Cardiac muscle cell (in vitro differentiated cells and primary cell): ENCODE measurements at regions not wholly inside any gene's neighbourhood (a gene's known extent, or its start where the extent isn't known, plus 50 kb on each side); places are given as distances from the start of the nearest gene placed in this dataset.

Source experiments
- DNase-seq, 2 donors: peaks; one replicate each; pipeline versions ENCODE4 v3.0.0 to v3.0.0-alpha.2; 2010 to 2017; ENCODE audit warnings: low read depth in 1 of 2, low spot score in 1 of 2
- H3K27ac ChIP-seq: fragments of 200-600 bp; sonication (generic); 2 replicates; pipeline ENCODE4 v1.5.1; 2016
- H3K27me3 ChIP-seq: fragments of 200-600 bp; sonication (generic); 2 replicates; pipeline ENCODE4 v1.6.0; 2016; ENCODE audit warnings: control low read depth
- H3K36me3 ChIP-seq: fragments of 200-600 bp; sonication (generic); 2 replicates; pipeline ENCODE4 v1.5.1; 2016; ENCODE audit warnings: control low read depth
- H3K4me1 ChIP-seq: fragments of 200-600 bp; sonication (generic); 2 replicates; pipeline ENCODE4 v1.8.1; 2017; ENCODE audit warnings: low read depth, mild to moderate bottlenecking, mixed run types
- H3K4me3 ChIP-seq: fragments of 200-600 bp; sonication (generic); 2 replicates; pipeline ENCODE4 v1.5.1; 2016; ENCODE audit warnings: mild to moderate bottlenecking
- H3K9me3 ChIP-seq: fragments of 200-600 bp; sonication (generic); 2 replicates; pipeline ENCODE4 v1.5.1; 2017; ENCODE audit warnings: low read depth, mild to moderate bottlenecking, control low read depth
- TF ChIP-seq, protein P1 (sequence below): IDR thresholded peaks from 2 replicates; pipeline ENCODE4 v1.5.1; 2012; ENCODE audit warnings: low read depth, mild to moderate bottlenecking, low read length

DNA sequence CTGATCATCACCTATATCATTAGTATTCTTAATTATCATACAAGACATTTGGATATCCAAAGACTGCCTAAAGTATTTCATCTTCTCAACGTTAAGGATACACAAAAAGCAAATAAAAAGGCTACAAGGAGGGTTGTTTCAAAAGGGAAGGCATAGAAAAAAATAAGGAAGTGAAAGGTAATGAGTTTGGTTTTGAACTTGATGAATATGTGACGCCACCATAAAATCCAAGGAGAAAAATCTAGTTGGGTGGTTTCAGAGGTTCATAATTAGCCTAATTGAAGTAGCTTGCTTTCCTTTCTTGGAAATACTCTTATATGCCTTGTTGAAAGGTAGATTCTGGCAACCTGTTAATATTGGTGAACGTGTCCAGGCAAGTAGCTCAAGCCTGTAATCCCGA, 96.1 kb upstream of the SGCD start:
- H3K4me1 ChIP-seq = no peaks in the 10 kb centered on the region
- no peak overlapping the region for H3K4me3 ChIP-seq
- DNase-seq = no peak

DNA sequence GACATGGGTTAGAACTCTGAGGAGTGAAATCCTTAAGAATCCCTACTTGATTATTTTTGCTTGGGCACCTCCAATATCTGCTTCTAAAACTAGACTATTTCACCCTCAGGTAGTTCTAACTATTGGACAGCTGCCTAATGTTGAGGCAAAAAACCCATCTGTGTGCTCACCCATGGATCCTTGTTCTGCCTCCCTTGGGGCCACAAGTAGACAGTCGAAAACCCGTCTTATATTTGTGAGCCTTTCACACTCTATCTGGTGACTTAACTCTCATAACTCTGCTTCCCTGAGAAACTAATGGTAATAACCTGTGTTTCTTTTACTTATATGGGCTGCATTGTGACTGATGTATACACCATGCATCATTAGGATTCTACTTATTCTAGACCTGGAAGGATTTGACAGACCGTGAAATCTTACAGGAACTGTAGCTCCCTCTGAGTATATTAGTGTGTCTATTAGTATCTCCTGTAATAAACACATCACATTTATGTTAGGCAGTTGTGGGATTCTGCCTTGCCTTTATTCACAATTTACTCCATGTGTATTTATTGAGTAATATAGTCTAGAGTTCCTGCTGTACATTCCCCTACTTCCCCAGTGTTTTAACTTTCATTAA, 94.6 kb upstream of the SGCD start:
- Histone ChIP-seq H3K4me1 (no peaks in the 10 kb centered on the region), H3K27me3 (no peaks in the 10 kb centered on the region), H3K4me3 (no peak overlapping the region), H3K9me3 (no peaks in the 10 kb centered on the region), H3K27ac (no peak overlapping the region), H3K36me3 (no peaks in the 10 kb centered on the region)
- TF ChIP-seq, protein P1, sequence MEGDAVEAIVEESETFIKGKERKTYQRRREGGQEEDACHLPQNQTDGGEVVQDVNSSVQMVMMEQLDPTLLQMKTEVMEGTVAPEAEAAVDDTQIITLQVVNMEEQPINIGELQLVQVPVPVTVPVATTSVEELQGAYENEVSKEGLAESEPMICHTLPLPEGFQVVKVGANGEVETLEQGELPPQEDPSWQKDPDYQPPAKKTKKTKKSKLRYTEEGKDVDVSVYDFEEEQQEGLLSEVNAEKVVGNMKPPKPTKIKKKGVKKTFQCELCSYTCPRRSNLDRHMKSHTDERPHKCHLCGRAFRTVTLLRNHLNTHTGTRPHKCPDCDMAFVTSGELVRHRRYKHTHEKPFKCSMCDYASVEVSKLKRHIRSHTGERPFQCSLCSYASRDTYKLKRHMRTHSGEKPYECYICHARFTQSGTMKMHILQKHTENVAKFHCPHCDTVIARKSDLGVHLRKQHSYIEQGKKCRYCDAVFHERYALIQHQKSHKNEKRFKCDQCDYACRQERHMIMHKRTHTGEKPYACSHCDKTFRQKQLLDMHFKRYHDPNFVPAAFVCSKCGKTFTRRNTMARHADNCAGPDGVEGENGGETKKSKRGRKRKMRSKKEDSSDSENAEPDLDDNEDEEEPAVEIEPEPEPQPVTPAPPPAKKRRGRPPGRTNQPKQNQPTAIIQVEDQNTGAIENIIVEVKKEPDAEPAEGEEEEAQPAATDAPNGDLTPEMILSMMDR = no peak
- no peak for DNase-seq

More for the DNA sequence above, 96.1 kb upstream of the SGCD start:
- TF ChIP-seq, protein P1 = no peak
- Histone ChIP-seq H3K36me3 (no peaks in the 10 kb centered on the region), H3K27ac (no peak overlapping the region), H3K27me3 (no peaks in the 10 kb centered on the region), H3K9me3 (no peaks in the 10 kb centered on the region)

DNA sequence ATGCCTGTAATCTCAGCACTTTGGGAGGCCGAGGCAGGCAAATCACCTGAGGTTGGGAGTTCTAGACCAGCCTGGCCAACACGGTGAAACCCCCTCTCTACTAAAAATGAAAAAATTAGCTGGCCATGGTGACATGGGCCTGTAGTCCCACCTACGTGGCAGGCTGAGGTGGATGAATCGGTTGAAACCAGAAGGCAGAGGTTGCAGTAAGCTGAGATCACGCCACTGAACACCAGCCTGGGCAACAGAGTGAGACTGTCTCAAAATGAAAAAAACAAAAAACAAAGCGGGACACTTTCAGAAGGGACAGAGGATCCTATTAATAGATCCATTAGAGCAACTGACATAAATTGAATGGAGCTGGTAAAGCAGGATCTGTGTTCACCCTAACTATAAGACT, 89.6 kb upstream of the SGCD start:
- H3K27ac ChIP-seq = no peak overlapping the region

DNA sequence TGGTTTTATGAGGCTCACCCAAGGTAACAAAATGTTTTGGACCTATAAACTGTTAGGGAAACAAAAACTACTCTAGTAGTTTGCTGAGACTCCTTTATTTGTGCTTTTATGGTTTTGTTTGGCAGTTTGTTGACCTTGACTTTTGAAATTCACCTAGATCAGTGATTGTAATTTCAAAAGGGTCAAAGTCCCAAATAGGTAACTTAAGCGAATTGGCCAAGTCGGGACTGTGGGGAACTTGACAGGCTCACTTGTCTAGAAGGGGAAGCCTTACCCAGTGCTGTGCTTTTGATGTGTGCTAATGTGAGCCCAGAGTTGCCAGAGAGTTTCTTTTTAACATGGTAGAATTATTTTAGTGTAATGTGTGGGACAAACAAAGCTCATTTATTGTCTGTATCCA, 87.2 kb upstream of the SGCD start:
- Histone ChIP-seq H3K4me3 (no peak overlapping the region), H3K27me3 (no peaks in the 10 kb centered on the region), H3K9me3 (no peaks in the 10 kb centered on the region), H3K36me3 (no peaks in the 10 kb centered on the region), H3K27ac (no peak overlapping the region), H3K4me1 (no peaks in the 10 kb centered on the region)
- no peak for DNase-seq
- TF ChIP-seq, protein P1 = no peak

More for the DNA sequence above, 89.6 kb upstream of the SGCD start:
- DNase-seq = no peak
- Histone ChIP-seq H3K9me3 (no peaks in the 10 kb centered on the region), H3K27me3 (no peaks in the 10 kb centered on the region), H3K36me3 (no peaks in the 10 kb centered on the region), H3K4me3 (no peak overlapping the region), H3K4me1 (no peaks in the 10 kb centered on the region)
- TF ChIP-seq, protein P1 = no peak

DNA sequence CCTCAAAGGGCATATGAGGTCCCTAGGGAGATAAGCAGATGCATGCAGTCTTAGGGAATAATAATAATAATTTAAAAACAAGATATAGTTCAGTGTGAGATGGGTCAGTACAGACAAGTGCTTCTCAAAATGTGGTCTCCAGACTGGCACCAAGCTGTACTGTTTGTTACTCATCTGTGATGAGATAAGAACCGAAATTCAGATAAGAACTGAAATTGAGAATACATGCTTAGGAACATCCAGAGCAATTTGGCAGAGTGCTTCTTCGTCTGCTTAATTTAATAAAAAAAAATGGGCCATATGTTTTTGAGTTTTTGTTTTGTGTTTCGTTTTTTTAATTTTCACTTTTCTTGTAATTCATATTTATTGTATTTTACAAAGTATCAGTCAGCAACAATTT, 86.5 kb upstream of the SGCD start:
- H3K27ac ChIP-seq = no peak overlapping the region
- TF ChIP-seq, protein P1 = no peak
- H3K9me3 ChIP-seq = no peaks in the 10 kb centered on the region
- H3K27me3 ChIP-seq = no peaks in the 10 kb centered on the region
- H3K36me3 ChIP-seq = no peaks in the 10 kb centered on the region
- DNase-seq = no peak
- H3K4me1 ChIP-seq = no peaks in the 10 kb centered on the region
- H3K4me3 ChIP-seq = no peak overlapping the region
